KMS-11 (cell line): ENCODE measurements at regions not wholly inside any gene's neighbourhood (a gene's known extent, or its start where the extent isn't known, plus 50 kb on each side); places are given as distances from the start of the nearest gene placed in this dataset.

Experiments
- H2AFZ ChIP-seq: fragments of 200-600 bp; sonication (generic); 2 replicates; pipeline ENCODE4 v1.6.1; 2016; ENCODE audit warnings: antibody characterized with exemption, mixed run types, low read depth
- H3K27ac ChIP-seq: fragments of 200-600 bp; sonication (generic); 2 replicates; pipeline ENCODE4 v1.6.1; 2016; ENCODE audit warnings: mild to moderate bottlenecking, mixed run types
- H3K27me3 ChIP-seq: fragments of 200-600 bp; sonication (generic); 2 replicates; pipeline ENCODE4 v1.6.1; 2017; ENCODE audit warnings: mild to moderate bottlenecking, low read depth, mixed run types, moderate library complexity; ENCODE audit not compliant: insufficient read depth
- H3K36me3 ChIP-seq: fragments of 200-600 bp; sonication (generic); 2 replicates; pipeline ENCODE4 v1.6.1; 2017; ENCODE audit warnings: mild to moderate bottlenecking, mixed run types; ENCODE audit not compliant: insufficient read depth
- H3K4me1 ChIP-seq: fragments of 200-600 bp; sonication (generic); 2 replicates; pipeline ENCODE4 v1.6.1; 2016; ENCODE audit warnings: mild to moderate bottlenecking, low read depth, mixed run types; ENCODE audit not compliant: poor library complexity, severe bottlenecking
- H3K4me2 ChIP-seq: fragments of 200-600 bp; sonication (generic); 2 replicates; pipeline ENCODE4 v1.7.0; 2016; ENCODE audit warnings: mild to moderate bottlenecking, mixed run types
- H3K4me3 ChIP-seq: fragments of 200-600 bp; sonication (generic); IDR thresholded peaks from 2 replicates; pipeline ENCODE4 v1.6.1; 2017; ENCODE audit warnings: low read depth, low read length, mixed read lengths; ENCODE audit not compliant: insufficient read depth
- H3K79me2 ChIP-seq: fragments of 200-600 bp; sonication (generic); 2 replicates; pipeline ENCODE4 v1.6.1; 2016; ENCODE audit warnings: low read depth, mixed run types; ENCODE audit not compliant: insufficient read depth
- H3K9ac ChIP-seq: fragments of 200-600 bp; sonication (generic); 2 replicates; pipeline ENCODE4 v1.6.1; 2016; ENCODE audit warnings: mild to moderate bottlenecking, mixed run types
- H4K20me1 ChIP-seq: fragments of 200-600 bp; sonication (generic); 2 replicates; pipeline ENCODE4 v1.6.1; 2016; ENCODE audit warnings: mild to moderate bottlenecking, mixed run types; ENCODE audit not compliant: insufficient read depth
- CTCF ChIP-seq: fragments of 200-600 bp; sonication (generic); conservative IDR thresholded peaks from 2 replicates; pipeline ENCODE4 v1.6.1; 2017; ENCODE audit warnings: low read depth, mild to moderate bottlenecking, antibody characterized with exemption, low read length, moderate library complexity, mixed read lengths

GRCh38 chr15:70339571-70340493 is 242.1 kb upstream of the TLE3 start:
- no peak for TF ChIP-seq CTCF

GRCh38 chr15:70337277-70338186 is 239.8 kb upstream of the TLE3 start:
- no peak for TF ChIP-seq CTCF
- H4K20me1 ChIP-seq = no peaks in the 10 kb centered on the region
- H3K36me3 ChIP-seq = no peaks in the 10 kb centered on the region
- H2AFZ ChIP-seq = no peak overlapping the region
- H3K9ac ChIP-seq = no peak overlapping the region
- no peaks in the 10 kb centered on the region for H3K27me3 ChIP-seq
- H3K4me2 ChIP-seq = no peak overlapping the region
- H3K27ac ChIP-seq = no peak overlapping the region
- H3K79me2 ChIP-seq = no peaks in the 10 kb centered on the region
- H3K4me1 ChIP-seq = no peaks in the 10 kb centered on the region
- H3K4me3 ChIP-seq = no peak overlapping the region

More at GRCh38 chr15:70339571-70340493, 242.1 kb upstream of the TLE3 start:
- H3K4me2 ChIP-seq = no peak overlapping the region
- no peak overlapping the region for H2AFZ ChIP-seq
- no peaks in the 10 kb centered on the region for H3K79me2 ChIP-seq
- H3K4me1 ChIP-seq = no peaks in the 10 kb centered on the region
- H3K4me3 ChIP-seq = no peak overlapping the region
- H3K27me3 ChIP-seq = no peaks in the 10 kb centered on the region
- H4K20me1 ChIP-seq = no peaks in the 10 kb centered on the region
- no peak overlapping the region for H3K27ac ChIP-seq
- no peaks in the 10 kb centered on the region for H3K36me3 ChIP-seq
- no peak overlapping the region for H3K9ac ChIP-seq

- H3K36me3 ChIP-seq = no peaks in the 10 kb centered on the region
- no peaks in the 10 kb centered on the region for H3K27me3 ChIP-seq
- no peaks in the 10 kb centered on the region for H3K4me1 ChIP-seq
- no peaks in the 10 kb centered on the region for H3K79me2 ChIP-seq
- H3K27ac ChIP-seq = no peak overlapping the region
- no peak overlapping the region for H3K4me2 ChIP-seq
- no peaks in the 10 kb centered on the region for H4K20me1 ChIP-seq
- no peak overlapping the region for H3K4me3 ChIP-seq
- TF ChIP-seq CTCF = no peak
- no peak overlapping the region for H2AFZ ChIP-seq
- no peak overlapping the region for H3K9ac ChIP-seq
These were observed 238.8 kb upstream of the TLE3 start for GRCh38 chr15:70336425-70337009.

GRCh38 chr15:70334286-70334685 is 236.6 kb upstream of the TLE3 start:
- no peak for TF ChIP-seq CTCF
- Histone ChIP-seq H3K27me3 (no peaks in the 10 kb centered on the region), H2AFZ (no peak overlapping the region)

More at GRCh38 chr15:70334286-70334685, 236.6 kb upstream of the TLE3 start:
- no peaks in the 10 kb centered on the region for H3K4me1 ChIP-seq
- H4K20me1 ChIP-seq = no peaks in the 10 kb centered on the region
- H3K4me3 ChIP-seq = no peak overlapping the region
- H3K79me2 ChIP-seq = no peaks in the 10 kb centered on the region
- H3K9ac ChIP-seq = no peak overlapping the region
- no peaks in the 10 kb centered on the region for H3K36me3 ChIP-seq
- H3K4me2 ChIP-seq = no peak overlapping the region
- no peak overlapping the region for H3K27ac ChIP-seq
